Mesendoderm (in vitro differentiated cells): ENCODE measurements at regions not wholly inside any gene's neighbourhood (a gene's known extent, or its start where the extent isn't known, plus 50 kb on each side); places are given as distances from the start of the nearest gene placed in this dataset.
"Not testable (repeated sequence)": the region's sequence is repeated elsewhere in the genome, so short reads cannot be mapped to it uniquely, and the experiment has no call there.

Experiments used
- DNase-seq: peaks from one replicate; pipeline ENCODE4 v3.0.0; 2013
- H2AK5ac ChIP-seq: 2 replicates; pipeline ENCODE4 v1.6.1; 2013; ENCODE audit warnings: low read length, inconsistent platforms
- H2BK120ac ChIP-seq: 2 replicates; pipeline ENCODE4 v1.6.1; 2013; ENCODE audit warnings: low read depth, mild to moderate bottlenecking, low read length, moderate library complexity, mixed read lengths
- H2BK15ac ChIP-seq: replicated peaks from 2 replicates; pipeline ENCODE4 v1.6.1; 2013; ENCODE audit warnings: low read depth, mild to moderate bottlenecking, moderate library complexity
- H2BK5ac ChIP-seq: 2 replicates; pipeline ENCODE4 v1.6.1; 2013; ENCODE audit warnings: low read length, inconsistent platforms
- H3K18ac ChIP-seq: 2 replicates; pipeline ENCODE4 v1.6.1; 2013; ENCODE audit warnings: mild to moderate bottlenecking, low read length, mixed read lengths
- H3K23ac ChIP-seq: one replicate; pipeline ENCODE4 v1.6.1; 2013; ENCODE audit warnings: low read length
- H3K27ac ChIP-seq: 2 replicates; pipeline ENCODE4 v1.5.1; 2013; ENCODE audit warnings: low read depth, mild to moderate bottlenecking, inconsistent platforms, low read length, moderate library complexity
- H3K27me3 ChIP-seq: 2 replicates; pipeline ENCODE4 v1.6.1; 2013; ENCODE audit warnings: low read length, control low read depth, mild to moderate bottlenecking, inconsistent platforms; ENCODE audit not compliant: insufficient read depth, poor library complexity
- H3K36me3 ChIP-seq: 2 replicates; pipeline ENCODE4 v1.6.1; 2013; ENCODE audit warnings: low read length, inconsistent platforms; ENCODE audit not compliant: control insufficient read depth, insufficient read depth
- H3K4ac ChIP-seq: one replicate; pipeline ENCODE4 v1.6.1; 2013; ENCODE audit warnings: low read depth, mild to moderate bottlenecking, low read length, moderate library complexity
- H3K4me1 ChIP-seq: 2 replicates; pipeline ENCODE4 v1.6.1; 2013; ENCODE audit warnings: low read depth, low read length, inconsistent platforms; ENCODE audit not compliant: control insufficient read depth
- H3K4me2 ChIP-seq: 2 replicates; pipeline ENCODE4 v1.6.1; 2013; ENCODE audit warnings: low read length
- H3K4me3 ChIP-seq: 2 replicates; pipeline ENCODE4 v1.5.1; 2013; ENCODE audit warnings: mild to moderate bottlenecking, low read length
- H3K56ac ChIP-seq: one replicate; pipeline ENCODE4 v1.6.1; 2013; ENCODE audit warnings: low read length
- H3K79me1 ChIP-seq: 2 replicates; pipeline ENCODE4 v1.6.1; 2013; ENCODE audit warnings: low read length, inconsistent platforms
- H3K79me2 ChIP-seq: 2 replicates; pipeline ENCODE4 v1.6.1; 2013; ENCODE audit warnings: mild to moderate bottlenecking, low read length; ENCODE audit not compliant: control insufficient read depth, insufficient read depth
- H3K9ac ChIP-seq: 2 replicates; pipeline ENCODE4 v1.6.1; 2013; ENCODE audit warnings: low read length, inconsistent platforms
- H4K5ac ChIP-seq: one replicate; pipeline ENCODE4 v1.6.1; 2013; ENCODE audit warnings: low read length
- H4K8ac ChIP-seq: one replicate; pipeline ENCODE4 v1.6.1; 2013; ENCODE audit warnings: low read depth, mild to moderate bottlenecking, control low read depth, low read length, moderate library complexity
- WGBS: extraction: QIAGEN DNeasy Blood & Tissue Kit; methylation state at CpG from one replicate; pipeline ENCODE4 v1.1.7; 2013; ENCODE audit warnings: low lambda C conversion rate, missing lambda C conversion rate; ENCODE audit not compliant: insufficient coverage; ENCODE audit errors: extremely low coverage; 5-methylcytosine and 5-hydroxymethylcytosine counted together

GRCh38 chrX:98191003-98191402 lies 1307.3 kb downstream of the RPA4 start:
- H4K5ac ChIP-seq: no peak overlapping the region
- H3K36me3 ChIP-seq: no peaks in the 10 kb centered on the region
- no peaks in the 10 kb centered on the region for H3K79me2 ChIP-seq
- no peak overlapping the region for H2BK15ac ChIP-seq
- no peak overlapping the region for H2AK5ac ChIP-seq
- DNase-seq: no peak
- H2BK5ac ChIP-seq: no peak overlapping the region
- no peak overlapping the region for H3K27ac ChIP-seq
- H3K27me3 ChIP-seq: no peaks in the 10 kb centered on the region
- no peaks in the 10 kb centered on the region for H3K4me1 ChIP-seq
- no peak overlapping the region for H3K56ac ChIP-seq
- H3K4me3 ChIP-seq: no peak overlapping the region
- no peak overlapping the region for H2BK120ac ChIP-seq
- no peak overlapping the region for H3K23ac ChIP-seq
- H3K4ac ChIP-seq: no peak overlapping the region
- H3K4me2 ChIP-seq: no peak overlapping the region
- no CpG with 5 or more reads among the region's 1 CpG for WGBS
- H4K8ac ChIP-seq: no peak overlapping the region
- H3K9ac ChIP-seq: no peak overlapping the region
- H3K79me1 ChIP-seq: no peaks in the 10 kb centered on the region
- no peak overlapping the region for H3K18ac ChIP-seq

- Histone ChIP-seq H3K4ac (no peak overlapping the region), H3K36me3 (no peaks in the 10 kb centered on the region)
These were observed 1310.3 kb downstream of the RPA4 start for GRCh38 chrX:98194036-98194435.

GRCh38 chrX:98203800-98204199 lies 1320.1 kb downstream of the RPA4 start:
- Histone ChIP-seq H3K36me3 (no peaks in the 10 kb centered on the region), H3K4me2 (no peak overlapping the region)
- no CpG with 5 or more reads among the region's 2 CpGs for whole genome bisulfite sequencing

More at GRCh38 chrX:98194036-98194435, 1310.3 kb downstream of the RPA4 start:
- Histone ChIP-seq H3K4me2 (no peak overlapping the region), H3K79me2 (no peaks in the 10 kb centered on the region), H3K56ac (no peak overlapping the region), H3K27me3 (no peaks in the 10 kb centered on the region), H3K23ac (no peak overlapping the region), H3K27ac (no peak overlapping the region), H4K8ac (no peak overlapping the region), H3K79me1 (no peaks in the 10 kb centered on the region), H2AK5ac (no peak overlapping the region), H3K18ac (no peak overlapping the region), H2BK120ac (no peak overlapping the region), H3K4me3 (no peak overlapping the region), H3K9ac (no peak overlapping the region), H3K4me1 (no peaks in the 10 kb centered on the region), H2BK5ac (no peak overlapping the region), H4K5ac (no peak overlapping the region), H2BK15ac (no peak overlapping the region)
- no CpG with 5 or more reads among the region's 2 CpGs for WGBS
- no peak for DNase-seq

GRCh38 chrX:98207947-98208346 lies 1324.2 kb downstream of the RPA4 start:
- Histone ChIP-seq H3K27ac (no peak overlapping the region), H3K56ac (no peak overlapping the region), H2BK120ac (no peak overlapping the region), H3K4me3 (no peak overlapping the region), H3K23ac (no peak overlapping the region), H2BK15ac (no peak overlapping the region), H4K5ac (no peak overlapping the region), H3K79me1 (no peaks in the 10 kb centered on the region), H3K27me3 (no peaks in the 10 kb centered on the region), H3K9ac (no peak overlapping the region), H2BK5ac (no peak overlapping the region), H3K18ac (no peak overlapping the region), H3K4me1 (no peaks in the 10 kb centered on the region), H3K79me2 (no peaks in the 10 kb centered on the region), H4K8ac (no peak overlapping the region), H2AK5ac (no peak overlapping the region), H3K36me3 (no peaks in the 10 kb centered on the region), H3K4me2 (no peak overlapping the region), H3K4ac (no peak overlapping the region)
- no peak for DNase-seq
- no CpG with 5 or more reads among the region's 3 CpGs for WGBS

More at GRCh38 chrX:98203800-98204199, 1320.1 kb downstream of the RPA4 start:
- Histone ChIP-seq H2BK15ac (no peak overlapping the region), H3K4ac (no peak overlapping the region), H3K27me3 (no peaks in the 10 kb centered on the region), H3K79me2 (no peaks in the 10 kb centered on the region), H3K18ac (no peak overlapping the region), H3K9ac (no peak overlapping the region), H4K5ac (no peak overlapping the region), H3K56ac (no peak overlapping the region), H2BK120ac (no peak overlapping the region), H3K23ac (no peak overlapping the region), H3K27ac (no peak overlapping the region), H3K79me1 (no peaks in the 10 kb centered on the region), H2BK5ac (no peak overlapping the region), H3K4me1 (no peaks in the 10 kb centered on the region), H2AK5ac (no peak overlapping the region), H3K4me3 (no peak overlapping the region), H4K8ac (no peak overlapping the region)
- no peak for DNase-seq

- Histone ChIP-seq H3K9ac (no peak overlapping the region), H3K79me2 (no peaks in the 10 kb centered on the region), H3K23ac (no peak overlapping the region), H4K5ac (no peak overlapping the region), H3K4me1 (no peaks in the 10 kb centered on the region), H3K27ac (no peak overlapping the region), H3K27me3 (no peaks in the 10 kb centered on the region), H2BK15ac (no peak overlapping the region), H3K4ac (no peak overlapping the region), H3K36me3 (no peaks in the 10 kb centered on the region), H3K4me2 (no peak overlapping the region), H3K18ac (no peak overlapping the region), H3K4me3 (no peak overlapping the region), H3K56ac (no peak overlapping the region), H3K79me1 (no peaks in the 10 kb centered on the region), H2BK120ac (no peak overlapping the region), H2BK5ac (no peak overlapping the region), H4K8ac (no peak overlapping the region), H2AK5ac (no peak overlapping the region)
- DNase-seq: no peak
These were observed 1347.3 kb downstream of the RPA4 start for GRCh38 chrX:98231003-98231402.

- not testable (repeated sequence) for H2BK120ac ChIP-seq, H2AK5ac ChIP-seq, H3K18ac ChIP-seq, H3K36me3 ChIP-seq, H2BK5ac ChIP-seq, H3K4me3 ChIP-seq, H3K4ac ChIP-seq, H3K23ac ChIP-seq, H3K79me2 ChIP-seq, H3K4me2 ChIP-seq, H3K4me1 ChIP-seq, H4K8ac ChIP-seq, DNase-seq, H3K56ac ChIP-seq, H4K5ac ChIP-seq, H3K79me1 ChIP-seq, H2BK15ac ChIP-seq, H3K27me3 ChIP-seq, H3K9ac ChIP-seq, H3K27ac ChIP-seq
- no CpG with 5 or more reads among the region's 6 CpGs for WGBS
These were observed 1356.4 kb downstream of the RPA4 start for GRCh38 chrX:98240061-98240460.
